CD4-positive, alpha-beta memory T cell (primary cell): ENCODE measurements at regions not wholly inside any gene's neighbourhood (a gene's known extent, or its start where the extent isn't known, plus 50 kb on each side); places are given as distances from the start of the nearest gene placed in this dataset.

Source experiments
- CTCF ChIA-PET: fragments of 350-600 bp; sonication (Branson Sonifier 250); formaldehyde crosslinking; loops from one replicate; lab custom pipeline; 2021; ENCODE audit warnings: inconsistent platforms; ENCODE audit not compliant: partially characterized antibody; lab: Charles Lee
- POLR2A ChIA-PET: fragments of 350-600 bp; sonication (Branson Sonifier 250); formaldehyde crosslinking; loops from one replicate; lab custom pipeline; 2021; ENCODE audit not compliant: partially characterized antibody; lab: Charles Lee
- DNase-seq, 5 donors: peaks; one replicate each; pipeline versions ENCODE4 v3.0.0 to v3.0.0-alpha.2; 2020 to 2022; ENCODE audit warnings: mixed read lengths in 1 of 5
- H3K27ac ChIP-seq: one replicate; pipeline ENCODE4 v1.7.0; 2013; ENCODE audit warnings: low read depth, low read length
- H3K27me3 ChIP-seq: 2 replicates; pipeline ENCODE4 v1.7.0; 2013; ENCODE audit warnings: mild to moderate bottlenecking, low read length, moderate library complexity; ENCODE audit not compliant: insufficient read depth
- H3K36me3 ChIP-seq: 2 replicates; pipeline ENCODE4 v1.7.0; 2013; ENCODE audit warnings: mild to moderate bottlenecking, low read length, moderate library complexity; ENCODE audit not compliant: insufficient read depth
- H3K4me1 ChIP-seq: 2 replicates; pipeline ENCODE4 v1.7.0; 2013; ENCODE audit warnings: mild to moderate bottlenecking, low read length, moderate library complexity; ENCODE audit not compliant: insufficient read depth
- H3K4me3 ChIP-seq, 2 donors: one replicate each; pipeline ENCODE4 v1.7.0; 2013; ENCODE audit warnings: low read length in 2 of 2, mild to moderate bottlenecking in 1 of 2
- H3K9me3 ChIP-seq, 2 donors: one replicate each; pipeline ENCODE4 v1.7.0; 2013; ENCODE audit warnings: low read length in 2 of 2, control low read depth in 1 of 2; ENCODE audit not compliant: control insufficient read depth in 1 of 2
- H3K27ac Mint-ChIP-seq, 7 donors: one replicate each; pipeline ENCODE4 v1.8.0; 2020 to 2021; ENCODE audit warnings: mixed read lengths in 7 of 7, mild to moderate bottlenecking in 6 of 7, inconsistent platforms in 3 of 7, moderate library complexity in 3 of 7
- H3K27me3 Mint-ChIP-seq, 2 donors: one replicate each; pipeline ENCODE4 v1.8.0; 2020 to 2021; ENCODE audit warnings: mixed read lengths in 2 of 2
- H3K36me3 Mint-ChIP-seq, 2 donors: one replicate each; pipeline ENCODE4 v1.8.0; 2020 to 2021; ENCODE audit warnings: mixed read lengths in 2 of 2, inconsistent platforms in 1 of 2, mild to moderate bottlenecking in 1 of 2
- H3K4me1 Mint-ChIP-seq, 4 donors: one replicate each; pipeline ENCODE4 v1.8.0; 2020 to 2021; ENCODE audit warnings: mixed read lengths in 4 of 4, mild to moderate bottlenecking in 1 of 4
- H3K4me3 Mint-ChIP-seq, 8 donors: one replicate each; pipeline ENCODE4 v1.8.0; 2020 to 2021; ENCODE audit warnings: mixed read lengths in 8 of 8, mild to moderate bottlenecking in 7 of 8, moderate library complexity in 6 of 8, inconsistent platforms in 3 of 8
- H3K9me3 Mint-ChIP-seq, 8 donors: one replicate each; pipeline ENCODE4 v1.8.0; 2020 to 2021; ENCODE audit warnings: mixed read lengths in 8 of 8, mild to moderate bottlenecking in 5 of 8, inconsistent platforms in 3 of 8, moderate library complexity in 1 of 8
- intact Hi-C: fragments of 100-400 bp; cut with micrococcal nuclease; formaldehyde crosslinking; loops from one replicate; pipeline ENCODE4 v1.15.1; 2023

DNA sequence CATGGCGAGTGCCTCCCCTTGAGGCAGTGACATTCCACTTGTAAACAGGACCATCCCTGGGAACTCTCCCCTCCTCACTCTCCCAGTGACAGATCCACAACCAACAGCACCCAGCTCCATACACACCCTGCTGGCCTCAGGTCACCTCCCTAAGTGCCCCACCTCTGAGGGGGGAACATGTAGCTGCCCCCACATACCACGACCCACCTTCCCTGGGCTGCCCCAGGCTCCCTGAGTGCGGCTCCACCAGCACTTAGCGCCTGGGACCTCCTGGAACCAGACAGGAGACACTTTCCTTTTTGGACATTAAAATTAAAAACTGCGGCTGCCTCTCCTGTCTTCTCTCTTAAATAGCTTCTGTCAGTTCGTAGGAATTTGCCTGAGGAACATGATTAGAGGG, 1140.1 kb downstream of the BRD1 start:
- Mint-ChIP-seq H3K27me3 (peaks cover 4 to 7% of the 10 kb centered on the region in 2 donors), H3K9me3 (peaks cover 0 to 8% (median 2%) of the 10 kb centered on the region in 8 donors), H3K4me1 (no peaks in the 10 kb centered on the region), H3K4me3 (no peak overlapping the region), H3K36me3 (no peaks in the 10 kb centered on the region), H3K27ac (no peak overlapping the region)
- ChIA-PET POLR2A (no interaction called here), CTCF (no interaction called here)
- H3K4me1 ChIP-seq = no peaks in the 10 kb centered on the region
- DNase-seq = no peak
- H3K27ac ChIP-seq = no peak overlapping the region
- no peaks in the 10 kb centered on the region for H3K9me3 ChIP-seq
- no peaks in the 10 kb centered on the region for H3K36me3 ChIP-seq
- intact Hi-C loops = no loop called here
- H3K4me3 ChIP-seq = no peak overlapping the region
- no peaks in the 10 kb centered on the region for H3K27me3 ChIP-seq

DNA sequence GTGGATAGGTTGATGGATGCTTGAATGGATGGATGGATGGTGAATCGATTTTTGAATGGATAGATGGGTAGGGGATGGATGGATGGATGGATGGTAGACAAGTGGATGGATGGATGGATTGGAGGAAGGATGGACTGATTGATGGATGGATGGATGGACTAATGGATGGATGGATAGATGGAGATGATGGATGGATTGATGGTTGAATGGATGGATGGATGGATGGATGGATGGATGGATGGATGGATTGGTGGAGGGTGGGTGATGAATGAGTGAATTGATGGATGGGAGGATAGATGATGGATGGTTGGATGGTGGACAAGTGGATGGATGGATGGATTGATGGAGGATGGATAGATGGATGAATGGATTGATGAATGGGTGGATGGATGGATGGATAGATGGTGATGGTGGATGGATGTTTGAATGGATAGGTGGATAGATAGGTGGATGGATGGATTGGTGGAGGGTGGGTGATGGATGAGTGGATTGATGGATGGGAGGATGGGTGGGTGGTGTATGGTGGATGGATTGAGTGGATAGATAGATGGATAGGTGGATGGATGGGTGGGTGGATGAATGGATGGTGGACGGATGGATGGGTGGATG, 1140.9 kb downstream of the BRD1 start:
- Histone ChIP-seq H3K27me3 (no peaks in the 10 kb centered on the region), H3K36me3 (no peaks in the 10 kb centered on the region), H3K4me3 (no peak overlapping the region), H3K4me1 (no peaks in the 10 kb centered on the region), H3K27ac (no peak overlapping the region), H3K9me3 (no peaks in the 10 kb centered on the region)
- no peak overlapping the region for H3K27ac Mint-ChIP-seq
- CTCF ChIA-PET = no interaction called here
- peaks cover 4 to 7% of the 10 kb centered on the region in 2 donors for H3K27me3 Mint-ChIP-seq
- no peak for DNase-seq
- no peaks in the 10 kb centered on the region for H3K4me1 Mint-ChIP-seq
- no peaks in the 10 kb centered on the region for H3K36me3 Mint-ChIP-seq
- intact Hi-C loops = no loop called here
- H3K9me3 Mint-ChIP-seq = peaks cover 0 to 8% (median 2%) of the 10 kb centered on the region in 8 donors
- no peak overlapping the region for H3K4me3 Mint-ChIP-seq
- POLR2A ChIA-PET = no interaction called here

DNA sequence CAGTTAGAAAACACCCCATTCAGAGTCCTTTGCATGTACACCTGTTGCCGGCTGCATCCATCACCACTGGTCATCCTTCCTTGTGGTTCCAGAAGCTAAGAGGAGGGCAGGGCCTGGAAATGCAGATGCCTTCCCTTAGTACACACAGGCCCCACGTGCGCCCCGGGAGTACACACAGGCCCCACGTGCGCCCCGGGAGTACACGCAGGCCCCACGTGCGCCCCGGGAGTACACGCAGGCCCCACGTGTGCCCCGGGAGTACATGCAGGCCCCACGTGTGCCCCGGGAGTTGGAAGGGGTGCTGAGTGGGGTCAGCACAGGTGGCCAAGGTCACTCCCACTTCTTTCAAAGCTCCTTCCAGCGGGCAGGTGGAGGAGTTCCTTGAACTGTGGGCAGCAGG, 1141.9 kb downstream of the BRD1 start:
- CTCF ChIA-PET = no interaction called here
- no peaks in the 10 kb centered on the region for H3K36me3 Mint-ChIP-seq
- POLR2A ChIA-PET = no interaction called here
- no peaks in the 10 kb centered on the region for H3K36me3 ChIP-seq
- H3K27me3 Mint-ChIP-seq = peaks cover 4 to 7% of the 10 kb centered on the region in 2 donors
- no peak overlapping the region for H3K27ac ChIP-seq
- no peak overlapping the region for H3K4me3 Mint-ChIP-seq
- no peaks in the 10 kb centered on the region for H3K27me3 ChIP-seq
- H3K4me1 ChIP-seq = no peaks in the 10 kb centered on the region
- intact Hi-C loops = no loop called here
- no peak for DNase-seq
- H3K4me3 ChIP-seq = no peak overlapping the region
- no peaks in the 10 kb centered on the region for H3K4me1 Mint-ChIP-seq
- H3K9me3 Mint-ChIP-seq = peaks cover 0 to 8% (median 2%) of the 10 kb centered on the region in 8 donors
- no peak overlapping the region for H3K27ac Mint-ChIP-seq
- H3K9me3 ChIP-seq = no peaks in the 10 kb centered on the region

DNA sequence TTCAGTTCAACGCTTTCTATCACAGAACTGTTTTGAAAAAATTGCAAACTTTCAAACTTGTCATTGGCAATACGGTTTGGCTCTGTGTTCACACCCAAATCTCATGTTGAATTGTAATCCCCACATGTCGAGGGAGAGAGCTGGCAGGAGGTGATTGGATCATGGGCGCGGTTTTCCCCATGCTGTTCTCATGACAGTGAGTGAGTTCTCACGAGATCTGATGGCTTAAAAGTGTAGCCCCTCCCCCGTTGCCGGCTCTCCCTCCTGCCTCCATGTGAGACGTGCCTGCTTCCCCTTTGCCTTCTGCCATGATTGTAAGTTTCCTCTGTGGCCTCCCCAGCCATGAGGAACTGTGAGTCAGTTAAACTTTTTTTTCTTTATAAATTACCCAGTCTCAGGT, 1144.0 kb downstream of the BRD1 start:
- no peak for DNase-seq
- Mint-ChIP-seq H3K4me3 (no peak overlapping the region), H3K27me3 (peaks cover 4 to 7% of the 10 kb centered on the region in 2 donors), H3K9me3 (peaks cover 0 to 8% (median 2%) of the 10 kb centered on the region in 8 donors), H3K4me1 (no peaks in the 10 kb centered on the region), H3K36me3 (no peaks in the 10 kb centered on the region), H3K27ac (no peak overlapping the region)
- H3K4me3 ChIP-seq = no peak overlapping the region
- H3K36me3 ChIP-seq = no peaks in the 10 kb centered on the region
- H3K27me3 ChIP-seq = no peaks in the 10 kb centered on the region
- no peak overlapping the region for H3K27ac ChIP-seq
- intact Hi-C loops = no loop called here
- H3K4me1 ChIP-seq = no peaks in the 10 kb centered on the region
- H3K9me3 ChIP-seq = no peaks in the 10 kb centered on the region
- ChIA-PET CTCF (no interaction called here), POLR2A (no interaction called here)

DNA sequence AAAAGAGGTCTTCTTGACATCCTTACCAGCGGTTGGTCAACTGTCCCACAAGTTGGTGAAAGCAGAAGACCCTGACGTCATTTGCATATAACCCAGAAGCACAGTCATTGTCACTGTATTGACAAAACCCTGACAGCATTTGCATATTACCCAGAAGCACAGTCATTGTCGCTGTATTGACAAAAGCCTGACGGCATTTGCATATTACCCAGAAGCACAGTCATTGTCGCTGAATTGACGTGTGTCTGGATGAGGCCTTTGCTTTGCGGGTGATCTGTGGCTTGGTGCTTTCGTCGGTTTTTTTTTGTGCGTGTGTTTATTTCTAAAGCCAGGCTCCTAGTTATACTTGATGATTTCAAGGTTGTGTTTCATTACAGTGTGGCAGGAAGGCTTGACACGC, 1145.2 kb downstream of the BRD1 start:
- intact Hi-C loops = no loop called here
- POLR2A ChIA-PET = no interaction called here
- Mint-ChIP-seq H3K36me3 (no peaks in the 10 kb centered on the region), H3K27me3 (peaks cover 4 to 7% of the 10 kb centered on the region in 2 donors), H3K4me3 (no peak overlapping the region), H3K4me1 (no peaks in the 10 kb centered on the region), H3K27ac (no peak overlapping the region), H3K9me3 (peaks cover 0 to 8% (median 1%) of the 10 kb centered on the region in 8 donors)
- CTCF ChIA-PET = no interaction called here
- no peak overlapping the region for H3K4me3 ChIP-seq
- no peaks in the 10 kb centered on the region for H3K9me3 ChIP-seq
- DNase-seq = no peak
- no peaks in the 10 kb centered on the region for H3K4me1 ChIP-seq
- no peaks in the 10 kb centered on the region for H3K36me3 ChIP-seq
- H3K27me3 ChIP-seq = no peaks in the 10 kb centered on the region
- H3K27ac ChIP-seq = no peak overlapping the region

- no peak overlapping the region for H3K27ac ChIP-seq
- H3K27me3 ChIP-seq = no peaks in the 10 kb centered on the region
- H3K36me3 ChIP-seq = no peaks in the 10 kb centered on the region
- Mint-ChIP-seq H3K4me1 (no peaks in the 10 kb centered on the region), H3K27me3 (peaks cover 0 to 4% of the 10 kb centered on the region in 2 donors), H3K27ac (no peak overlapping the region), H3K36me3 (no peaks in the 10 kb centered on the region), H3K4me3 (no peak overlapping the region), H3K9me3 (no peaks in the 10 kb centered on the region)
- intact Hi-C loops = no loop called here
- no peak overlapping the region for H3K4me3 ChIP-seq
- H3K4me1 ChIP-seq = no peaks in the 10 kb centered on the region
- ChIA-PET POLR2A (no interaction called here), CTCF (no interaction called here)
- no peaks in the 10 kb centered on the region for H3K9me3 ChIP-seq
- no peak for DNase-seq
Measured at GRCh38 chr22:48680601-48681000, 1147.1 kb downstream of the BRD1 start.

GRCh38 chr22:48679656-48680555, 1147.8 kb downstream of the BRD1 start:
- POLR2A ChIA-PET = no interaction called here
- no peaks in the 10 kb centered on the region for H3K36me3 ChIP-seq
- H3K4me1 Mint-ChIP-seq = no peaks in the 10 kb centered on the region
- no peak for DNase-seq
- intact Hi-C loops = no loop called here
- no peaks in the 10 kb centered on the region for H3K27me3 ChIP-seq
- no peak overlapping the region for H3K4me3 Mint-ChIP-seq
- peaks cover 0 to 2% of the 10 kb centered on the region in 2 donors for H3K27me3 Mint-ChIP-seq
- H3K4me1 ChIP-seq = no peaks in the 10 kb centered on the region
- H3K27ac Mint-ChIP-seq = no peak overlapping the region
- no peaks in the 10 kb centered on the region for H3K9me3 ChIP-seq
- H3K4me3 ChIP-seq = no peak overlapping the region
- no peaks in the 10 kb centered on the region for H3K36me3 Mint-ChIP-seq
- CTCF ChIA-PET = no interaction called here
- no peaks in the 10 kb centered on the region for H3K9me3 Mint-ChIP-seq
- H3K27ac ChIP-seq = no peak overlapping the region
